HG03039 (cell line): ENCODE measurements at regions not wholly inside any gene's neighbourhood (a gene's known extent, or its start where the extent isn't known, plus 50 kb on each side); places are given as distances from the start of the nearest gene placed in this dataset.
"Not testable (repeated sequence)": the region's sequence is repeated elsewhere in the genome, so short reads cannot be mapped to it uniquely, and the experiment has no call there.

ENCODE experiments used
- ATAC-seq: cut with Tn5 transposase; IDR thresholded peaks from one replicate; pipeline ENCODE4 v1.9.1; 2021; ENCODE audit warnings: mild to moderate bottlenecking, moderate library complexity; ENCODE audit not compliant: unreplicated experiment

DNA sequence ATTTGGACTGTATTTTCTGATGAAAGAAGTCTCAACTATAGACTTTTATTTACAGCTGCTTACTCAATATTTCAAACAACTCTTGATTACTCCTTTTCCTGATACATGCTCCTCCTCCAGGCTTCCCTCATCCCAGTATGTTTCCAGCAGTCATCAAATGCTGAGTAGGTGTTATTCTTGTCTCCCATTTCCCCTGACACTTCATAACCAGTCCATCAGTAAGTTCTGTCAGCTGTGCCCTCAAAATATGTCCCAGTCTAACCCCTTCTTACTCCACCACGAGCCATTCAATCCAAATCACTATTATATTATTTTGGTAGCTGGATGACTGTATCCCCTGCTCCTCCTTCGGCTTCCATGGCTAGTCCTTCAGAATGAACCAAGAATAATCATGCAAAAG lies 189.1 kb upstream of the DTNA start:
- no peak for ATAC-seq

GRCh38 chr18:34522603-34523002 lies 187.5 kb upstream of the DTNA start:
- no peak for ATAC-seq

DNA sequence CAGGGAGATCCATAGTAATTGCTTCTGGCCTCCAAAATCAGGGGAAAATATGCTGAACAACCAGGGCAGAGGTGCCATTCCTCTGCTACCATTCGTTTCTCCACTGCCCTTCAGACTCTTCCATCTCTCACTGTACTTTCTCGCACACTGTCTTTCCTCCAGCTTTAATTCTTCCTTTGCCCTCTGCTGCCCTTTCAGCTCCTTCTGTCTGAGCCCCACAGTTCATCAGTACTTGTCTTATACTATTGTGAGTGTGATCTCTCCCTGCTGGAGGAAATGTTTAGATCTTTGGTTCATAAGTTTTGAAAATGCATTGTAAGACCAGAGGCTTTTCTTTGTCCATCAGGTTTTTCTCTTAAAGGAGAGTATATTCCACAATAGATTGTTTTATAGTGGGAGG lies 184.9 kb upstream of the DTNA start:
- no peak for ATAC-seq

GRCh38 chr18:34528177-34528576 lies 181.9 kb upstream of the DTNA start:
- ATAC-seq: no peak

GRCh38 chr18:34529358-34530335 lies 180.5 kb upstream of the DTNA start:
- ATAC-seq: no peak

- no peak for ATAC-seq
Measured at GRCh38 chr18:34531110-34531509, 179.0 kb upstream of the DTNA start.

GRCh38 chr18:34534642-34535041 lies 175.5 kb upstream of the DTNA start:
- not testable (repeated sequence) for ATAC-seq

DNA sequence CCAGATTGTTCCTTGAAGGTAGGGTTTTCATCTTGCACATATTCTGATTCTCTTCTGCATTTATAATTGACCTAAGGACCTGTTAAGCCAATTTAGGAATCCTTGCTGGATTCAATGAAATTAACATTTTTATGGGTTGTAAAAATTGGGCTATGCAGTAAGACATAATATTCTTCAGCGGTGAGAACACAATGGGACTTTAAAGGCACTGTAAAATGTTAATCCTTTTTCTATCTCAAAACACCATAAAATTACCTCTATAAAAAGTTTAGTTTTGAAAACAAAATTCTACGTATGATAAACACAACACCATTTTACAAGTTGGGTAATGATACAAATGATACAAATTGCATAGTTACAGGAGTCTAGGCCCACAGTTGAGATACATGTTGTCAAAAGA lies 169.2 kb upstream of the DTNA start:
- no peak for ATAC-seq

DNA sequence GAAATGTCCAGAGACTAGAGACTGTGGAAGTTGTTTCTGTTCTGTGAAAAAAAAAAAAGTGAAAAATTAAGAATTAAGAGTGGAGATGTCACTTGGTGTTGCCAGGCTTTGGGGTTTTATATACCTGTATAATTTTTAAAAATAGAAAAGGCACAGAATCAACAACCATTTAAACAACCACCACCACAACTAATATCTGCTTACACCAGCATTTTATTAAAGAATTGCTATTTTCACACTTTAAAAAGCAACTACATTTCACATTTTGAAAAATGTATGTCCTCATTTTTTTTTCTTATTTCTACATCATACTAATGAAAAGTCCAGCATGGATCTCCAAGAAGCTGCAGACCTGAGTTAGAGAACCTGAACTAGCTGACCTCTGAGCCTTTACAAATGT lies 167.5 kb upstream of the DTNA start:
- ATAC-seq: no peak

GRCh38 chr18:34543356-34543755 lies 166.7 kb upstream of the DTNA start:
- no peak for ATAC-seq

GRCh38 chr18:34543945-34544344 lies 166.2 kb upstream of the DTNA start:
- no peak for ATAC-seq

DNA sequence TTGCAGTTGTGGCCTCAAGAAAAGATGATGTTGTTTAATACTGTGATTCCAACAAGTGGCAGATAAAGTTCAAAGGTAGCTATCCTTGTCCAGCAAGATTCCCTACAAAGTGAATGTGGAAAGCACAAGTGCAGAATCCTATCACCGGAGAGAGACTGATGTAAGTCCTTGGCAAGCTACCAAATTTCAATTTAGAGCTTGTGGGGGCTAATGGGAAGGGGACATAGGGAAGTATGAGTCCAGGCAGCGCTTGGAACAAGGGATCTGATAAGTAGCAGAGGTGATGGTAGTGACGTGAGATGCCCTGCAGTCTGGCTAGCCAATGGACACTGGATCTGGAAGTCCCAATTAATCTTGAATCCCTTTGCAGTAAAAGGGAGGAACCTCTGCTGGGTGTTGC lies 165.2 kb upstream of the DTNA start:
- no peak for ATAC-seq

- ATAC-seq: no peak
Measured at GRCh38 chr18:34548120-34548972, 161.8 kb upstream of the DTNA start.

DNA sequence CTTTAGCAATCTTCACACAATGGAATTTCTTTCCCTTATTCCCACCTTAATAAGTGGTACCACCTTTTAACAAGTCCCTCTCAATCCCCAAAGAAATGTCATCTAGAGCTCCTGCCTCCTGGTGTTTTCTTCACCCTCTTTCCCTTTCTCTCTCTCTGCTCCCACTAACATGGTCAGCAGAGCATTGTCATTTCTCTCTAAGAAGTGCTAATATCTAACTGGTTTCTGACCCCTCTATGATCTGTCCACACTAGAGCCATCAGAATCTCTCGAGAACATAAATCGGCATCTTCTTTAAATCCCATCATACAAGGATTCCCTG lies 161.2 kb upstream of the DTNA start:
- ATAC-seq: no peak

GRCh38 chr18:34549367-34549766 lies 160.7 kb upstream of the DTNA start:
- ATAC-seq: no peak

GRCh38 chr18:34550156-34550555 lies 159.9 kb upstream of the DTNA start:
- ATAC-seq: no peak

DNA sequence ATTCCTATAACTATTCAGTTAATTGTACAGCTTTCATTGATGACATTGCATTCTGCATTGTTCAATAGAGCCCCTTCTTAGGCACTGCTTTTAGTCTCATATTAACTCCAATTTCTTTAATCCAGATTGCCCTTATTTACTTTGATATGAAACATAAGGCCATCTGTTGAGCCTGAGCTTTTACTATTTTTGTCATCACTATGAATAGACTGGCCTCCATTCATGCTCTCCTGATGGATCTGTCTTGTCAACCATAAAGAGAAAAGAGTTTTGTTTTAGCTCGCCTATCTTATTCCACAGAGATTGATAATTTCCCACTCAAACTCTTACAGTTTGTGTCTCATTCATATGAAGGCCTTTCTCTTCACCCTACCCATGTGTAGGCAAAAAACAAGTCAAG lies 159.2 kb upstream of the DTNA start:
- ATAC-seq: no peak

- no peak for ATAC-seq
Measured at GRCh38 chr18:34551824-34552223, 158.3 kb upstream of the DTNA start.

GRCh38 chr18:34562252-34562870 lies 147.7 kb upstream of the DTNA start:
- ATAC-seq: no peak

- no peak for ATAC-seq
Measured at GRCh38 chr18:34567857-34568256, 142.2 kb upstream of the DTNA start.

GRCh38 chr18:34576622-34577021 lies 133.5 kb upstream of the DTNA start:
- no peak for ATAC-seq

- ATAC-seq: no peak
Measured at GRCh38 chr18:34583895-34584294, 126.2 kb upstream of the DTNA start.
